ENCODE measurements at regions not wholly inside any gene's neighbourhood (a gene's known extent, or its start where the extent isn't known, plus 50 kb on each side); places are given as distances from the start of the nearest gene placed in this dataset.

GRCh38 chr17:5680766-5681165, 96.5 kb upstream of the NLRP1 start:
- TF ChIP-seq REST (IDR thresholded peaks at IDR 0.05; ENCODE audit: insufficient read depth in 1 of 2, low read depth in 2 of 2, low read length in 2 of 2) (no peak), POLR2AphosphoS5 (IDR thresholded peaks at IDR 0.05; ENCODE audit: low read depth, low read length) (no peak)
